Progenitor cell of endocrine pancreas (in vitro differentiated cells): ENCODE measurements at regions not wholly inside any gene's neighbourhood (a gene's known extent, or its start where the extent isn't known, plus 50 kb on each side); places are given as distances from the start of the nearest gene placed in this dataset.

ENCODE experiments used
- DNase-seq: peaks from one replicate; pipeline ENCODE4 v3.0.0; 2021; ENCODE audit warnings: low spot score; ENCODE audit not compliant: unreplicated experiment
- H3K27ac Mint-ChIP-seq: 2 replicates; pipeline ENCODE4 v1.8.0; 2021; ENCODE audit warnings: mild to moderate bottlenecking, moderate library complexity, mixed read lengths
- H3K27me3 Mint-ChIP-seq: 2 replicates; pipeline ENCODE4 v1.8.0; 2021; ENCODE audit warnings: mixed read lengths
- H3K36me3 Mint-ChIP-seq: 2 replicates; pipeline ENCODE4 v1.8.0; 2022; ENCODE audit warnings: mixed read lengths; ENCODE audit not compliant: insufficient read depth
- H3K4me1 Mint-ChIP-seq: 2 replicates; pipeline ENCODE4 v1.8.0; 2021; ENCODE audit warnings: low read depth, mixed read lengths
- H3K4me3 Mint-ChIP-seq: 2 replicates; pipeline ENCODE4 v1.8.0; 2021; ENCODE audit warnings: low read depth, mild to moderate bottlenecking, moderate library complexity, mixed read lengths
- H3K9me3 Mint-ChIP-seq: 2 replicates; pipeline ENCODE4 v1.8.0; 2021; ENCODE audit warnings: low read depth, mixed read lengths
- TF ChIP-seq, protein P1 (sequence below): fragments of 200-600 bp; sonication (generic); IDR thresholded peaks from one replicate; pipeline ENCODE4 v1.5.0; 2021; ENCODE audit warnings: antibody characterized with exemption, mild to moderate bottlenecking; ENCODE audit not compliant: unreplicated experiment

GRCh38 chr3:84772841-84773240 is 185.9 kb upstream of the CADM2 start:
- H3K27me3 Mint-ChIP-seq, result no peaks in the 10 kb centered on the region
- TF ChIP-seq, protein P1, sequence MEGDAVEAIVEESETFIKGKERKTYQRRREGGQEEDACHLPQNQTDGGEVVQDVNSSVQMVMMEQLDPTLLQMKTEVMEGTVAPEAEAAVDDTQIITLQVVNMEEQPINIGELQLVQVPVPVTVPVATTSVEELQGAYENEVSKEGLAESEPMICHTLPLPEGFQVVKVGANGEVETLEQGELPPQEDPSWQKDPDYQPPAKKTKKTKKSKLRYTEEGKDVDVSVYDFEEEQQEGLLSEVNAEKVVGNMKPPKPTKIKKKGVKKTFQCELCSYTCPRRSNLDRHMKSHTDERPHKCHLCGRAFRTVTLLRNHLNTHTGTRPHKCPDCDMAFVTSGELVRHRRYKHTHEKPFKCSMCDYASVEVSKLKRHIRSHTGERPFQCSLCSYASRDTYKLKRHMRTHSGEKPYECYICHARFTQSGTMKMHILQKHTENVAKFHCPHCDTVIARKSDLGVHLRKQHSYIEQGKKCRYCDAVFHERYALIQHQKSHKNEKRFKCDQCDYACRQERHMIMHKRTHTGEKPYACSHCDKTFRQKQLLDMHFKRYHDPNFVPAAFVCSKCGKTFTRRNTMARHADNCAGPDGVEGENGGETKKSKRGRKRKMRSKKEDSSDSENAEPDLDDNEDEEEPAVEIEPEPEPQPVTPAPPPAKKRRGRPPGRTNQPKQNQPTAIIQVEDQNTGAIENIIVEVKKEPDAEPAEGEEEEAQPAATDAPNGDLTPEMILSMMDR, result no peak
- H3K27ac Mint-ChIP-seq, result no peak overlapping the region
- H3K36me3 Mint-ChIP-seq, result no peaks in the 10 kb centered on the region
- H3K9me3 Mint-ChIP-seq, result peaks cover 26% of the 10 kb centered on the region
- no peak for DNase-seq
- H3K4me3 Mint-ChIP-seq, result no peak overlapping the region
- no peaks in the 10 kb centered on the region for H3K4me1 Mint-ChIP-seq

- Mint-ChIP-seq H3K4me3 (no peak overlapping the region), H3K36me3 (no peaks in the 10 kb centered on the region), H3K9me3 (peaks cover 3% of the 10 kb centered on the region), H3K4me1 (no peaks in the 10 kb centered on the region), H3K27me3 (no peaks in the 10 kb centered on the region), H3K27ac (no peak overlapping the region)
- no peak for DNase-seq
- TF ChIP-seq, protein P1, result no peak
Measured at GRCh38 chr3:84783281-84783680, 175.5 kb upstream of the CADM2 start.

GRCh38 chr3:84789961-84790360 is 168.8 kb upstream of the CADM2 start:
- TF ChIP-seq, protein P1, result no peak
- no peaks in the 10 kb centered on the region for H3K36me3 Mint-ChIP-seq
- no peaks in the 10 kb centered on the region for H3K9me3 Mint-ChIP-seq
- no peak for DNase-seq
- H3K27ac Mint-ChIP-seq, result no peak overlapping the region
- no peaks in the 10 kb centered on the region for H3K4me1 Mint-ChIP-seq
- no peaks in the 10 kb centered on the region for H3K27me3 Mint-ChIP-seq
- H3K4me3 Mint-ChIP-seq, result no peak overlapping the region

GRCh38 chr3:84806958-84807357 is 151.8 kb upstream of the CADM2 start:
- Mint-ChIP-seq H3K36me3 (no peaks in the 10 kb centered on the region), H3K27ac (no peak overlapping the region), H3K27me3 (no peaks in the 10 kb centered on the region), H3K4me1 (no peaks in the 10 kb centered on the region), H3K4me3 (no peak overlapping the region), H3K9me3 (no peaks in the 10 kb centered on the region)
- TF ChIP-seq, protein P1, result no peak
- DNase-seq, result no peak

DNA sequence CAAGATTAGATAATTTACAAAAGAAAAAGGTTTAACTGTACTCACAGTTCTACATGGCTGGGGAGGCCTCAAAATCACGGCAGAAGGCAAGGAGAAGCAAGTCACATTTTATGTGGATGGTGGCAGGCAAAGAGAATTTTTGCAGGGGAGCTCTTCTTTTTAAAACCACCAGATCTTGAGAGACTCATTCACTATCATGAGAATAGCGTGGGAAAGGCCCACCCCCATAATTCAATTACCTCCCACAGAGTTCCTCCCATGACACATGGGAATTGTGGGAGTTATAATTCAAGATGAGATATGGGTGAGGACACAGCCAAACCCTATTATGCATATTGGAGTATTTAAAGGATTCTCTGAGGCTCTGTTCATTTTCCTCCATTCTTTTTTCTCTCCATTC is 138.7 kb upstream of the CADM2 start:
- H3K4me1 Mint-ChIP-seq, result peaks cover 4% of the 10 kb centered on the region
- no peak overlapping the region for H3K27ac Mint-ChIP-seq
- H3K36me3 Mint-ChIP-seq, result no peaks in the 10 kb centered on the region
- H3K9me3 Mint-ChIP-seq, result peaks cover 9% of the 10 kb centered on the region
- TF ChIP-seq, protein P1, result no peak
- H3K4me3 Mint-ChIP-seq, result no peak overlapping the region
- DNase-seq, result no peak
- no peaks in the 10 kb centered on the region for H3K27me3 Mint-ChIP-seq

DNA sequence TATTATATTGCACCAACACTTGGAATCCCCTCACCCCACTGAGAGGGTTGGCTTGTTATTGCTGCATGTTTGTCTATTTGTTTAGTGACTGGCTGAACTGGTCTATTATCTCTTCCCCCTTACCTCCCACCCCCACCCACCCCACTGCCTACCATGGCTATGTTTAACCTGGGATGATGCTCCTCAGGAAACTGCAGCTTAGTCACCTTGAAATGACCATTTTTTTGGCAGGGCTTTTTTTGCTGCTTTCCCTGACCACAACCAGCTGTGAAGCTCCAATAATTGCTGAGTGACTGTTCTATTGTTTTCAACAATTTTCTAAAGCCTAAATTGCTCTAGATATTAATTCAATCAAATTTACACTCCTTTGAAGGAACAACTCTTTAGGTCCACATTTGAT is 137.9 kb upstream of the CADM2 start:
- H3K27ac Mint-ChIP-seq, result no peak overlapping the region
- no peak for DNase-seq
- H3K4me3 Mint-ChIP-seq, result no peak overlapping the region
- H3K36me3 Mint-ChIP-seq, result no peaks in the 10 kb centered on the region
- peaks cover 9% of the 10 kb centered on the region for H3K9me3 Mint-ChIP-seq
- no peaks in the 10 kb centered on the region for H3K27me3 Mint-ChIP-seq
- TF ChIP-seq, protein P1, result no peak
- H3K4me1 Mint-ChIP-seq, result peaks cover 6% of the 10 kb centered on the region
